H9 (cell line): ENCODE measurements at regions not wholly inside any gene's neighbourhood (a gene's known extent, or its start where the extent isn't known, plus 50 kb on each side); places are given as distances from the start of the nearest gene placed in this dataset.

Source experiments
- DNase-seq: peaks from one replicate; pipeline ENCODE4 v3.0.0-alpha.2; 2017
- H2AFZ ChIP-seq: one replicate; pipeline ENCODE4 v1.6.1; 2013; ENCODE audit warnings: mild to moderate bottlenecking, low read length, control low read depth, moderate library complexity
- H2AK5ac ChIP-seq: 2 replicates; pipeline ENCODE4 v1.6.1; 2013; ENCODE audit warnings: low read length, control low read depth, mixed read lengths; ENCODE audit not compliant: insufficient read length
- H2BK120ac ChIP-seq: one replicate; pipeline ENCODE4 v1.6.1; 2013; ENCODE audit warnings: low read depth, mild to moderate bottlenecking, low read length, control low read depth, inconsistent platforms; ENCODE audit not compliant: poor library complexity, severe bottlenecking
- H2BK12ac ChIP-seq: 2 replicates; pipeline ENCODE4 v1.6.1; 2013; ENCODE audit warnings: low read length, control low read depth, mixed read lengths, low read depth; ENCODE audit not compliant: insufficient read length
- H2BK15ac ChIP-seq: 2 replicates; pipeline ENCODE4 v1.6.1; 2013; ENCODE audit warnings: low read depth, low read length, control low read depth
- H2BK20ac ChIP-seq: one replicate; pipeline ENCODE4 v1.6.1; 2013; ENCODE audit warnings: low read depth, mild to moderate bottlenecking, low read length, control low read depth, inconsistent platforms; ENCODE audit not compliant: poor library complexity, severe bottlenecking
- H2BK5ac ChIP-seq: 2 replicates; pipeline ENCODE4 v1.6.1; 2013; ENCODE audit warnings: low read length, control low read depth, mixed read lengths; ENCODE audit not compliant: insufficient read length
- H3K14ac ChIP-seq: 2 replicates; pipeline ENCODE4 v1.6.1; 2013; ENCODE audit warnings: low read length, control low read depth; ENCODE audit not compliant: insufficient read depth
- H3K18ac ChIP-seq: 2 replicates; pipeline ENCODE4 v1.6.1; 2013; ENCODE audit warnings: low read depth, mild to moderate bottlenecking, mixed read lengths, low read length, control low read depth; ENCODE audit not compliant: insufficient read length
- H3K23ac ChIP-seq: 2 replicates; pipeline ENCODE4 v1.6.1; 2013; ENCODE audit warnings: low read length, control low read depth, mixed read lengths, low read depth; ENCODE audit not compliant: insufficient read length
- H3K23me2 ChIP-seq: 2 replicates; pipeline ENCODE4 v1.6.1; 2013; ENCODE audit warnings: low read depth, mild to moderate bottlenecking, mixed read lengths, low read length, control low read depth; ENCODE audit not compliant: insufficient read length, poor library complexity, severe bottlenecking
- H3K27ac ChIP-seq: 2 replicates; pipeline ENCODE4 v1.5.1; 2013; ENCODE audit warnings: low read length, control low read depth, mixed read lengths, low read depth; ENCODE audit not compliant: insufficient read length
- H3K27me3 ChIP-seq: 2 replicates; pipeline ENCODE4 v1.6.1; 2013; ENCODE audit warnings: low read length, control low read depth, inconsistent platforms; ENCODE audit not compliant: insufficient read depth
- H3K4ac ChIP-seq: 2 replicates; pipeline ENCODE4 v1.6.1; 2013; ENCODE audit warnings: low read depth, mild to moderate bottlenecking, control low read depth, inconsistent platforms, low read length, moderate library complexity
- H3K4me1 ChIP-seq: 2 replicates; pipeline ENCODE4 v1.6.1; 2013; ENCODE audit warnings: low read length, control low read depth, inconsistent platforms; ENCODE audit not compliant: insufficient read depth
- H3K4me2 ChIP-seq: 2 replicates; pipeline ENCODE4 v1.6.1; 2013; ENCODE audit warnings: low read length, control low read depth, mixed read lengths; ENCODE audit not compliant: insufficient read length, insufficient read depth
- H3K56ac ChIP-seq: 2 replicates; pipeline ENCODE4 v1.6.1; 2013; ENCODE audit warnings: low read depth, mild to moderate bottlenecking, mixed read lengths, low read length, control low read depth; ENCODE audit not compliant: insufficient read length
- H3K79me1 ChIP-seq: 2 replicates; pipeline ENCODE4 v1.6.1; 2013; ENCODE audit warnings: low read depth, mild to moderate bottlenecking, moderate library complexity, low read length, control low read depth, inconsistent platforms; ENCODE audit not compliant: insufficient read depth, poor library complexity, severe bottlenecking
- H3K79me2 ChIP-seq: 2 replicates; pipeline ENCODE4 v1.6.1; 2013; ENCODE audit warnings: low read length, control low read depth, inconsistent platforms; ENCODE audit not compliant: insufficient read depth
- H3K9ac ChIP-seq: 2 replicates; pipeline ENCODE4 v1.6.1; 2013; ENCODE audit warnings: low read length, control low read depth, mixed read lengths; ENCODE audit not compliant: insufficient read length; ENCODE audit errors: extremely low read depth
- H3K9me3 ChIP-seq: one replicate; pipeline ENCODE4 v1.6.1; 2013; ENCODE audit warnings: low read depth, low read length, inconsistent platforms; ENCODE audit not compliant: control insufficient read depth
- H3T11ph ChIP-seq: one replicate; pipeline ENCODE4 v1.6.1; 2013; ENCODE audit warnings: mild to moderate bottlenecking, low read length, control low read depth, inconsistent platforms
- H4K20me1 ChIP-seq: one replicate; pipeline ENCODE4 v1.6.1; 2013; ENCODE audit not compliant: control insufficient read depth, insufficient read length, insufficient read depth
- H4K5ac ChIP-seq: 2 replicates; pipeline ENCODE4 v1.6.1; 2013; ENCODE audit warnings: low read depth, mild to moderate bottlenecking, mixed read lengths, low read length, control low read depth; ENCODE audit not compliant: insufficient read length
- H4K8ac ChIP-seq: replicated peaks from 2 replicates; pipeline ENCODE4 v1.6.1; 2013; ENCODE audit warnings: low read length, control low read depth, mixed read lengths, low read depth; ENCODE audit not compliant: insufficient read length
- H4K91ac ChIP-seq: 2 replicates; pipeline ENCODE4 v1.6.1; 2013; ENCODE audit warnings: low read depth, mild to moderate bottlenecking, moderate library complexity, mixed read lengths, low read length, control low read depth; ENCODE audit not compliant: insufficient read length
- H3K27ac Mint-ChIP-seq, 3 experiments: 2 replicates in 2 of 3; 3 replicates in 1 of 3; pipeline ENCODE4 v1.8.0; 2020 to 2021; ENCODE audit warnings: mixed read lengths in 3 of 3, mild to moderate bottlenecking in 1 of 3, moderate library complexity in 1 of 3
- H3K27me3 Mint-ChIP-seq: 2 replicates; pipeline ENCODE4 v1.8.0; 2021; ENCODE audit warnings: low read depth, mild to moderate bottlenecking, moderate library complexity, mixed read lengths
- H3K36me3 Mint-ChIP-seq, 3 experiments: 2 replicates in 2 of 3; 3 replicates in 1 of 3; pipeline ENCODE4 v1.8.0; 2020 to 2021; ENCODE audit warnings: low read depth in 3 of 3, mixed read lengths in 3 of 3; ENCODE audit not compliant: insufficient read depth in 1 of 3
- H3K4me1 Mint-ChIP-seq, 2 experiments: 2 replicates each; pipeline ENCODE4 v1.8.0; 2020; ENCODE audit warnings: mixed read lengths in 2 of 2
- H3K4me3 Mint-ChIP-seq, 2 experiments: 2 replicates in 1 of 2; 3 replicates in 1 of 2; pipeline ENCODE4 v1.8.0; 2020 to 2021; ENCODE audit warnings: mild to moderate bottlenecking in 2 of 2, mixed read lengths in 2 of 2, moderate library complexity in 1 of 2
- H3K9me3 Mint-ChIP-seq, 2 experiments: 2 replicates in 1 of 2; 3 replicates in 1 of 2; pipeline ENCODE4 v1.8.0; 2020; ENCODE audit warnings: mild to moderate bottlenecking in 2 of 2, mixed read lengths in 2 of 2, moderate library complexity in 1 of 2
- TF ChIP-seq, protein P1 (sequence below): fragments of 200-600 bp; sonication (generic); conservative IDR thresholded peaks from 3 replicates; pipeline ENCODE4 v1.8.0; 2021; ENCODE audit warnings: antibody characterized with exemption, mild to moderate bottlenecking

DNA sequence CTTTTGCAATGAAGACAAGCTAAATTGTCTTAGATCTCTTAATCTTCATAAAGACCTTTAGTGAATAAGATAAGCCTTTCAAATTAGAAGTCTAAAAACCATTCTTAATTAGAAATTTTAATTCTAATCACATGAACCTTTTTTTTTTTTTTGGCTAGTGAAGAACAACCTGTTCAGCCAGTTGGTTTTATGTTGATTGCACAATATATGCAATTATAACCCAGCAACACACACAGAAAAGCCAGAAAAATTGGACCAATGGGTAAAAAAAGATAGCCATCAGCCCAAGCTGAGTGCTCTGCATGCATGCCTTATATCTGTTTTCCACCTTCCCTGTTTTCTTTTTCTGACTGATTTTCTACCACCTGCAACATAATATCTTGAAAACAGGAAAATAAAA lies 252.2 kb downstream of the SYT10 start:
- Histone ChIP-seq H3K27me3 (no peaks in the 10 kb centered on the region), H3K9ac (no peak overlapping the region), H3K79me2 (no peaks in the 10 kb centered on the region), H2BK120ac (no peak overlapping the region), H3K4me1 (no peaks in the 10 kb centered on the region), H2BK12ac (no peak overlapping the region), H2AK5ac (no peak overlapping the region), H3K4ac (no peak overlapping the region), H3K9me3 (no peaks in the 10 kb centered on the region), H2BK20ac (no peak overlapping the region), H3K79me1 (no peaks in the 10 kb centered on the region), H3K18ac (no peak overlapping the region), H3K14ac (no peak overlapping the region), H4K20me1 (no peaks in the 10 kb centered on the region), H3K23ac (no peak overlapping the region), H3K23me2 (no peaks in the 10 kb centered on the region), H4K5ac (no peak overlapping the region), H4K8ac (no peak overlapping the region), H3T11ph (no peak overlapping the region), H2BK15ac (no peak overlapping the region), H3K4me2 (no peak overlapping the region), H3K27ac (no peak overlapping the region), H3K56ac (no peak overlapping the region), H4K91ac (no peak overlapping the region), H2AFZ (no peak overlapping the region), H2BK5ac (no peak overlapping the region)
- Mint-ChIP-seq H3K36me3 (peaks cover 0 to 8% (median 2%) of the 10 kb centered on the region in 3 experiments; a peak in 4 of 7 replicates), H3K4me3 (no peak overlapping the region), H3K27me3 (no peaks in the 10 kb centered on the region), H3K4me1 (no peaks in the 10 kb centered on the region), H3K9me3 (peaks cover 25 to 26% of the 10 kb centered on the region in 2 experiments), H3K27ac (no peak overlapping the region)
- DNase-seq = no peak
- TF ChIP-seq, protein P1, sequence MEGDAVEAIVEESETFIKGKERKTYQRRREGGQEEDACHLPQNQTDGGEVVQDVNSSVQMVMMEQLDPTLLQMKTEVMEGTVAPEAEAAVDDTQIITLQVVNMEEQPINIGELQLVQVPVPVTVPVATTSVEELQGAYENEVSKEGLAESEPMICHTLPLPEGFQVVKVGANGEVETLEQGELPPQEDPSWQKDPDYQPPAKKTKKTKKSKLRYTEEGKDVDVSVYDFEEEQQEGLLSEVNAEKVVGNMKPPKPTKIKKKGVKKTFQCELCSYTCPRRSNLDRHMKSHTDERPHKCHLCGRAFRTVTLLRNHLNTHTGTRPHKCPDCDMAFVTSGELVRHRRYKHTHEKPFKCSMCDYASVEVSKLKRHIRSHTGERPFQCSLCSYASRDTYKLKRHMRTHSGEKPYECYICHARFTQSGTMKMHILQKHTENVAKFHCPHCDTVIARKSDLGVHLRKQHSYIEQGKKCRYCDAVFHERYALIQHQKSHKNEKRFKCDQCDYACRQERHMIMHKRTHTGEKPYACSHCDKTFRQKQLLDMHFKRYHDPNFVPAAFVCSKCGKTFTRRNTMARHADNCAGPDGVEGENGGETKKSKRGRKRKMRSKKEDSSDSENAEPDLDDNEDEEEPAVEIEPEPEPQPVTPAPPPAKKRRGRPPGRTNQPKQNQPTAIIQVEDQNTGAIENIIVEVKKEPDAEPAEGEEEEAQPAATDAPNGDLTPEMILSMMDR = no peak
